CD1c-positive myeloid dendritic cell (primary cell): ENCODE measurements at regions not wholly inside any gene's neighbourhood (a gene's known extent, or its start where the extent isn't known, plus 50 kb on each side); places are given as distances from the start of the nearest gene placed in this dataset.

ENCODE experiments used
- DNase-seq: peaks from one replicate; pipeline ENCODE4 v3.0.0-alpha.2; 2016; ENCODE audit errors: extremely low spot score

GRCh38 chr6:44500074-44500473 lies 112.6 kb downstream of the CDC5L start:
- no peak for DNase-seq

GRCh38 chr6:44503471-44503870 lies 116.0 kb downstream of the CDC5L start:
- no peak for DNase-seq

GRCh38 chr6:44504301-44504791 lies 116.8 kb downstream of the CDC5L start:
- DNase-seq = no peak

- no peak for DNase-seq
These were observed 118.2 kb downstream of the CDC5L start for GRCh38 chr6:44505751-44506150.

GRCh38 chr6:44507014-44507413 lies 119.5 kb downstream of the CDC5L start:
- DNase-seq = no peak

GRCh38 chr6:44508646-44509045 lies 121.1 kb downstream of the CDC5L start:
- DNase-seq = no peak

- no peak for DNase-seq
These were observed 123.6 kb downstream of the CDC5L start for GRCh38 chr6:44511126-44511525.

GRCh38 chr6:44512868-44513741 lies 125.6 kb downstream of the CDC5L start:
- peak; percentile 9 for DNase-seq

- no peak for DNase-seq
These were observed 126.6 kb downstream of the CDC5L start for GRCh38 chr6:44514085-44514484.

GRCh38 chr6:44514576-44515193 lies 127.2 kb downstream of the CDC5L start:
- no peak for DNase-seq

- DNase-seq = peak; percentile 2
These were observed 135.4 kb downstream of the CDC5L start for GRCh38 chr6:44522871-44523270.

GRCh38 chr6:44524476-44525227 lies 137.1 kb downstream of the CDC5L start:
- DNase-seq = no peak

- DNase-seq = no peak
These were observed 138.3 kb downstream of the CDC5L start for GRCh38 chr6:44525761-44526351.

GRCh38 chr6:44527181-44527580 lies 139.7 kb downstream of the CDC5L start:
- DNase-seq = peak; percentile 34

GRCh38 chr6:44527583-44528369 lies 140.3 kb downstream of the CDC5L start:
- no peak for DNase-seq

GRCh38 chr6:44528370-44528644 lies 140.8 kb downstream of the CDC5L start:
- no peak for DNase-seq

- no peak for DNase-seq
These were observed 141.2 kb downstream of the CDC5L start for GRCh38 chr6:44528716-44529115.

- DNase-seq = no peak
These were observed 141.8 kb downstream of the CDC5L start for GRCh38 chr6:44529146-44529905.

- no peak for DNase-seq
These were observed 142.9 kb downstream of the CDC5L start for GRCh38 chr6:44530209-44530909.

- DNase-seq = no peak
These were observed 143.4 kb downstream of the CDC5L start for GRCh38 chr6:44530910-44531234.
